Nephron (organoid): ENCODE measurements at regions not wholly inside any gene's neighbourhood (a gene's known extent, or its start where the extent isn't known, plus 50 kb on each side); places are given as distances from the start of the nearest gene placed in this dataset.

Experiments
- H3K27ac Mint-ChIP-seq, 3 experiments: 2 replicates each; pipeline ENCODE4 v1.8.0; 2020; ENCODE audit warnings: mixed read lengths in 3 of 3, mild to moderate bottlenecking in 2 of 3, moderate library complexity in 1 of 3
- H3K27me3 Mint-ChIP-seq: 2 replicates; pipeline ENCODE4 v1.8.0; 2021; ENCODE audit warnings: low read depth, mild to moderate bottlenecking, moderate library complexity, mixed read lengths
- H3K36me3 Mint-ChIP-seq: 2 replicates; pipeline ENCODE4 v1.8.0; 2020; ENCODE audit warnings: low read depth, mixed read lengths
- H3K4me1 Mint-ChIP-seq: 2 replicates; pipeline ENCODE4 v1.8.0; 2020; ENCODE audit warnings: mixed read lengths
- H3K4me3 Mint-ChIP-seq, 3 experiments: 2 replicates each; pipeline ENCODE4 v1.8.0; 2020; ENCODE audit warnings: mild to moderate bottlenecking in 3 of 3, mixed read lengths in 3 of 3, moderate library complexity in 2 of 3
- H3K9me3 Mint-ChIP-seq: 2 replicates; pipeline ENCODE4 v1.8.0; 2020; ENCODE audit warnings: mixed read lengths
- CTCF ChIP-seq, 3 experiments: fragments of 200-600 bp; sonication (generic); IDR thresholded peaks; one replicate each; pipeline ENCODE4 v1.5.0; 2021; ENCODE audit warnings: antibody characterized with exemption in 3 of 3; ENCODE audit not compliant: unreplicated experiment in 3 of 3

GRCh38 chrX:94361241-94361640 lies 687.2 kb downstream of the FAM133A start:
- Mint-ChIP-seq H3K27me3 (no peaks in the 10 kb centered on the region), H3K4me1 (no peaks in the 10 kb centered on the region), H3K4me3 (no peak overlapping the region), H3K27ac (no peak overlapping the region), H3K36me3 (no peaks in the 10 kb centered on the region), H3K9me3 (no peaks in the 10 kb centered on the region)
- no peak for TF ChIP-seq CTCF (IDR thresholded peaks at IDR 0.05; ENCODE audit: unreplicated experiment in 3 of 3)

GRCh38 chrX:94365736-94366135 lies 691.7 kb downstream of the FAM133A start:
- TF ChIP-seq CTCF (IDR thresholded peaks at IDR 0.05; ENCODE audit: unreplicated experiment in 3 of 3) = no peak
- no peak overlapping the region for H3K4me3 Mint-ChIP-seq
- H3K27me3 Mint-ChIP-seq = no peaks in the 10 kb centered on the region
- H3K36me3 Mint-ChIP-seq = no peaks in the 10 kb centered on the region
- no peaks in the 10 kb centered on the region for H3K4me1 Mint-ChIP-seq
- H3K9me3 Mint-ChIP-seq = no peaks in the 10 kb centered on the region
- no peak overlapping the region for H3K27ac Mint-ChIP-seq

GRCh38 chrX:94366616-94367015 lies 692.6 kb downstream of the FAM133A start:
- no peak overlapping the region for H3K27ac Mint-ChIP-seq
- no peaks in the 10 kb centered on the region for H3K4me1 Mint-ChIP-seq
- no peak for TF ChIP-seq CTCF (IDR thresholded peaks at IDR 0.05; ENCODE audit: unreplicated experiment in 3 of 3)
- H3K9me3 Mint-ChIP-seq = no peaks in the 10 kb centered on the region
- no peak overlapping the region for H3K4me3 Mint-ChIP-seq
- H3K36me3 Mint-ChIP-seq = no peaks in the 10 kb centered on the region
- no peaks in the 10 kb centered on the region for H3K27me3 Mint-ChIP-seq

GRCh38 chrX:94389044-94389443 lies 715.0 kb downstream of the FAM133A start:
- TF ChIP-seq CTCF (IDR thresholded peaks at IDR 0.05; ENCODE audit: unreplicated experiment in 3 of 3) = no peak
- Mint-ChIP-seq H3K9me3 (peaks cover 12% of the 10 kb centered on the region), H3K27me3 (no peaks in the 10 kb centered on the region), H3K36me3 (no peaks in the 10 kb centered on the region), H3K4me1 (no peaks in the 10 kb centered on the region), H3K4me3 (no peak overlapping the region), H3K27ac (no peak overlapping the region)

GRCh38 chrX:94400488-94400887 lies 726.5 kb downstream of the FAM133A start:
- Mint-ChIP-seq H3K9me3 (peaks cover 5% of the 10 kb centered on the region), H3K36me3 (no peaks in the 10 kb centered on the region), H3K27me3 (no peaks in the 10 kb centered on the region), H3K27ac (no peak overlapping the region), H3K4me1 (no peaks in the 10 kb centered on the region), H3K4me3 (no peak overlapping the region)
- no peak for TF ChIP-seq CTCF (IDR thresholded peaks at IDR 0.05; ENCODE audit: unreplicated experiment in 3 of 3)

- Mint-ChIP-seq H3K27me3 (no peaks in the 10 kb centered on the region), H3K27ac (no peak overlapping the region), H3K4me3 (no peak overlapping the region), H3K4me1 (no peaks in the 10 kb centered on the region), H3K36me3 (no peaks in the 10 kb centered on the region), H3K9me3 (peaks cover 5% of the 10 kb centered on the region)
- TF ChIP-seq CTCF (IDR thresholded peaks at IDR 0.05; ENCODE audit: unreplicated experiment in 3 of 3) = no peak
These were observed 727.4 kb downstream of the FAM133A start for GRCh38 chrX:94401426-94401825.
